ENCODE measurements at regions not wholly inside any gene's neighbourhood (a gene's known extent, or its start where the extent isn't known, plus 50 kb on each side); places are given as distances from the start of the nearest gene placed in this dataset.

DNA sequence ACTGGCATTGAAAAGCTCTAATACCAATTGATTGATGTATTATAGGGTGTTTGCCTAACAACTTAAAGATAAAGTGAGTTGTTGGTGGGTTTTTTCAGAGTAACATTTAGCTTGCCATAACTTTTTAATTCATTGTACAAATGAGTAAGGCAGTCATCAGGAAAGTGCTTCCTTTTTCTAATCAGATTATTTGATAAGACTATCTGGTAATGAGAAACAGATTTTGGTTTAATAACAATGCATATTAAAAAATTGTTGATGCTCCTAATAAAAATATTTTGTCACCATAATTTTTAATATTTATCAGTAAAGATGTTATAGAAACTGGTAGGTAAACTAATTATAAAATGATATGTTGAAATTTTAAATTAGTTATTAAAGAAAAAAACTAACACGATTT, 51.3 kb downstream of the BLTP1 start:
- H3K9me3 Mint-ChIP-seq (ENCODE audit: unreplicated experiment) = no peaks in the 10 kb centered on the region
- no peak overlapping the region for H3K4me3 Mint-ChIP-seq (ENCODE audit: unreplicated experiment)
- TF ChIP-seq CTCF (IDR thresholded peaks at IDR 0.05; ENCODE audit: unreplicated experiment) = no peak
- no peak for DNase-seq (ENCODE audit: low spot score)
- no peak overlapping the region for H3K27ac Mint-ChIP-seq (ENCODE audit: unreplicated experiment)
- H3K4me1 Mint-ChIP-seq (ENCODE audit: unreplicated experiment) = no peaks in the 10 kb centered on the region
- H3K36me3 Mint-ChIP-seq (ENCODE audit: low read depth, unreplicated experiment) = peaks cover 8% of the 10 kb centered on the region
- peaks cover 1% of the 10 kb centered on the region for H3K27me3 Mint-ChIP-seq (ENCODE audit: unreplicated experiment)

- no peak for TF ChIP-seq CTCF (IDR thresholded peaks at IDR 0.05; ENCODE audit: unreplicated experiment)
- H3K4me1 Mint-ChIP-seq (ENCODE audit: unreplicated experiment) = no peaks in the 10 kb centered on the region
- no peak overlapping the region for H3K4me3 Mint-ChIP-seq (ENCODE audit: unreplicated experiment)
Observed at GRCh38 chr4:122205687-122206086, 53.6 kb downstream of the BLTP1 start.

GRCh38 chr4:122212880-122213279, 60.7 kb downstream of the BLTP1 start:
- Mint-ChIP-seq H3K4me1 (ENCODE audit: unreplicated experiment) (no peaks in the 10 kb centered on the region), H3K36me3 (ENCODE audit: low read depth, unreplicated experiment) (peaks cover 14% of the 10 kb centered on the region), H3K9me3 (ENCODE audit: unreplicated experiment) (no peaks in the 10 kb centered on the region), H3K4me3 (ENCODE audit: unreplicated experiment) (no peak overlapping the region), H3K27ac (ENCODE audit: unreplicated experiment) (no peak overlapping the region), H3K27me3 (ENCODE audit: unreplicated experiment) (peaks cover 2% of the 10 kb centered on the region)
- no peak for DNase-seq (ENCODE audit: low spot score)
- no peak for TF ChIP-seq CTCF (IDR thresholded peaks at IDR 0.05; ENCODE audit: unreplicated experiment)

More at GRCh38 chr4:122205687-122206086, 53.6 kb downstream of the BLTP1 start:
- DNase-seq (ENCODE audit: low spot score) = no peak
- H3K27ac Mint-ChIP-seq (ENCODE audit: unreplicated experiment) = no peak overlapping the region
- peaks cover 1% of the 10 kb centered on the region for H3K27me3 Mint-ChIP-seq (ENCODE audit: unreplicated experiment)
- no peaks in the 10 kb centered on the region for H3K9me3 Mint-ChIP-seq (ENCODE audit: unreplicated experiment)
- H3K36me3 Mint-ChIP-seq (ENCODE audit: low read depth, unreplicated experiment) = peaks cover 4% of the 10 kb centered on the region

GRCh38 chr4:122218762-122219161, 66.6 kb downstream of the BLTP1 start:
- H3K4me1 Mint-ChIP-seq (ENCODE audit: unreplicated experiment) = no peaks in the 10 kb centered on the region
- H3K36me3 Mint-ChIP-seq (ENCODE audit: low read depth, unreplicated experiment) = peaks cover 14% of the 10 kb centered on the region
- no peak overlapping the region for H3K4me3 Mint-ChIP-seq (ENCODE audit: unreplicated experiment)

DNA sequence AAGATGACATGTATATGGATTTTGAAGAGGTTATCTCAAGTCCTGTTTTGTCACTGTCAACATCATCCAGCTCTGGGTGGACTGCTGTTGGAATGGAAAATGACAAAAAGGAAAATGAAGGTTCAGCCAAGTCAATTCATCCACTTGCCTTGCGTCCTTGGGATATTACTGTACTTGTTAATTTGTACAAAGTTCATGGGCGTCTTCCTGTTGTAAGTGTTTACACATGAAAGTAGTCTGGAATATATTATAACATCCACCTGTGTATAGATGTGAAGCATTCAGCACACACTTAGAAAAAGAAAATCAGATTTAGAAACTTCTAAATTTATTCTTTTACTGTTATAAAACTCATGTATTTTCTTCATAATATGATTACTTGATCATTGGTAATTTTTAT, 67.2 kb downstream of the BLTP1 start:
- no peak overlapping the region for H3K27ac Mint-ChIP-seq (ENCODE audit: unreplicated experiment)
- no peak for TF ChIP-seq CTCF (IDR thresholded peaks at IDR 0.05; ENCODE audit: unreplicated experiment)
- no peak for DNase-seq (ENCODE audit: low spot score)
- H3K9me3 Mint-ChIP-seq (ENCODE audit: unreplicated experiment) = no peaks in the 10 kb centered on the region
- H3K27me3 Mint-ChIP-seq (ENCODE audit: unreplicated experiment) = peaks cover 3% of the 10 kb centered on the region
- H3K36me3 Mint-ChIP-seq (ENCODE audit: low read depth, unreplicated experiment) = peaks cover 14% of the 10 kb centered on the region
- H3K4me1 Mint-ChIP-seq (ENCODE audit: unreplicated experiment) = no peaks in the 10 kb centered on the region
- H3K4me3 Mint-ChIP-seq (ENCODE audit: unreplicated experiment) = no peak overlapping the region

More at GRCh38 chr4:122218762-122219161, 66.6 kb downstream of the BLTP1 start:
- TF ChIP-seq CTCF (IDR thresholded peaks at IDR 0.05; ENCODE audit: unreplicated experiment) = peak; percentile 38
- H3K27me3 Mint-ChIP-seq (ENCODE audit: unreplicated experiment) = peaks cover 3% of the 10 kb centered on the region
- peak; percentile 11 for DNase-seq (ENCODE audit: low spot score)
- H3K9me3 Mint-ChIP-seq (ENCODE audit: unreplicated experiment) = no peaks in the 10 kb centered on the region
- no peak overlapping the region for H3K27ac Mint-ChIP-seq (ENCODE audit: unreplicated experiment)
